ENCODE measurements at regions not wholly inside any gene's neighbourhood (a gene's known extent, or its start where the extent isn't known, plus 50 kb on each side); places are given as distances from the start of the nearest gene placed in this dataset.

DNA sequence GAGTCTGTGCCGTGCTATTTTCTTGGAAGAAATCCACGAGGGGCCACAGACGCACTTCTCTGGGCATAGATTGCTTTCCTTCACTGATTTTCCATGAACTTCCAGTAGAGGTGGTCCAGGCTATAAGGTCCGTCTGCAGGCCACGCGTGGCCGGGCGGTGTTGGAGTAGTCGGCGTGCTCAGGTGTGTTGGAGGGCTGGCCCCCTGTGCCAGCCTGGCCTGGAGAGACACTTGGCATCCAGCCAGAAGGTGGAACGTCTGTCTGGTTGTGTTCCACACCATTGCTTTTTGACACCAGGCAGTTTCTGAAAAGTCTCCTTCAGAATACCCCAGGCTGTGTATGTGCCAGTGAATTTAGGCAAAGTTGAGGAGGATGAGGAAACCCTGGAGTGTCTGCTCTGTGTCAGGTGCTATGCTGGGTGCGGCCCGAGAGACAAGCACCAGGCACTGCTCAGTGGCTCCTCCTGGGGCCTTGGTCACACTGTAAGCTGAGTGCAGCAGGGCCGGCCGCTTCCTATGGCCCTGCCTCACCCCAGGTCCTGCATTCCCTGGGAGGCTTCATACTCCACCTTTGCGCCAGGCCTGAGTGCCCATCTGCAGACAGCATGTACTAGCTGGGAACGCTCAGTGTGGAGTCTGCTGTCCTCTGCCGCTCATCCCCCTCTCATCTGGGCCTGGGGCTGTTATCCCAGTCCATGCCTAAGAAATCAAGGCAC is 52.1 kb upstream of the TAMM41 start:
- TF ChIP-seq, protein P1, sequence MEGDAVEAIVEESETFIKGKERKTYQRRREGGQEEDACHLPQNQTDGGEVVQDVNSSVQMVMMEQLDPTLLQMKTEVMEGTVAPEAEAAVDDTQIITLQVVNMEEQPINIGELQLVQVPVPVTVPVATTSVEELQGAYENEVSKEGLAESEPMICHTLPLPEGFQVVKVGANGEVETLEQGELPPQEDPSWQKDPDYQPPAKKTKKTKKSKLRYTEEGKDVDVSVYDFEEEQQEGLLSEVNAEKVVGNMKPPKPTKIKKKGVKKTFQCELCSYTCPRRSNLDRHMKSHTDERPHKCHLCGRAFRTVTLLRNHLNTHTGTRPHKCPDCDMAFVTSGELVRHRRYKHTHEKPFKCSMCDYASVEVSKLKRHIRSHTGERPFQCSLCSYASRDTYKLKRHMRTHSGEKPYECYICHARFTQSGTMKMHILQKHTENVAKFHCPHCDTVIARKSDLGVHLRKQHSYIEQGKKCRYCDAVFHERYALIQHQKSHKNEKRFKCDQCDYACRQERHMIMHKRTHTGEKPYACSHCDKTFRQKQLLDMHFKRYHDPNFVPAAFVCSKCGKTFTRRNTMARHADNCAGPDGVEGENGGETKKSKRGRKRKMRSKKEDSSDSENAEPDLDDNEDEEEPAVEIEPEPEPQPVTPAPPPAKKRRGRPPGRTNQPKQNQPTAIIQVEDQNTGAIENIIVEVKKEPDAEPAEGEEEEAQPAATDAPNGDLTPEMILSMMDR (IDR thresholded peaks at IDR 0.05) = no peak
- TF ChIP-seq POLR2A (IDR thresholded peaks at IDR 0.05) = no peak
